ENCODE measurements at regions not wholly inside any gene's neighbourhood (a gene's known extent, or its start where the extent isn't known, plus 50 kb on each side); places are given as distances from the start of the nearest gene placed in this dataset.

GRCh38 chr3:170709046-170709445, 123.2 kb upstream of the SLC7A14 start (continued):
- TF ChIP-seq EZH2phosphoT487 (IDR thresholded peaks at IDR 0.05; ENCODE audit: borderline replicate concordance, low read depth) (no peak), POLR2AphosphoS5 (IDR thresholded peaks at IDR 0.05; ENCODE audit: low read depth, low read length) (no peak), SIN3A (IDR thresholded peaks at IDR 0.05; ENCODE audit: borderline replicate concordance, low read depth, low read length) (no peak), MEF2A (IDR thresholded peaks at IDR 0.05; ENCODE audit: borderline replicate concordance, low read depth) (no peak), RCOR1 (IDR thresholded peaks at IDR 0.05; ENCODE audit: low read length) (no peak), EP300 (IDR thresholded peaks at IDR 0.05; ENCODE audit: borderline replicate concordance in 1 of 2, low read depth in 1 of 2, low read length in 1 of 2) (no peak)

- H3K4me3 ChIP-seq (ENCODE audit: low read depth in 2 of 2, low read length in 1 of 2): no peak overlapping the region
- peaks cover 23% of the 10 kb centered on the region for H3F3A ChIP-seq (replicated peaks; ENCODE audit: insufficient read depth)
- POLR2A ChIA-PET: no interaction called here
- no peaks in the 10 kb centered on the region for H4K20me1 ChIP-seq (ENCODE audit: insufficient read depth)
- DNase-seq: no peak
- CTCF ChIA-PET: no interaction called here
- H2AFZ ChIP-seq (ENCODE audit: low read depth): no peak overlapping the region
- H3K27ac ChIP-seq (ENCODE audit: low read depth in 2 of 2, low read length in 1 of 2): no peak overlapping the region
- no peak overlapping the region for H3K4me2 ChIP-seq
- H3K9me2 ChIP-seq: no peaks in the 10 kb centered on the region
- WGBS (ENCODE audit: low lambda C conversion rate): 74% methylated on average over 2 of the region's 2 CpGs
- peaks cover 0 to 15% of the 10 kb centered on the region in 2 experiments; a peak in 3 of 4 replicates for H3K4me1 ChIP-seq (ENCODE audit: control insufficient read depth in 1 of 2, insufficient read depth in 2 of 2, low read depth in 1 of 2, low read length in 1 of 2)
- 0 out of 2 replicates have a peak, but pooled peaks have one; percentile 17 for TF ChIP-seq FOSL2 (IDR thresholded peaks at IDR 0.05; ENCODE audit: borderline replicate concordance, low read depth)
- TF ChIP-seq RAD21 (IDR thresholded peaks at IDR 0.05; ENCODE audit: low read length): no peak
- no peak for TF ChIP-seq REST (IDR thresholded peaks at IDR 0.05; ENCODE audit: low read depth, low read length)
- H3K36me3 ChIP-seq (replicated peaks in 1 of 2; ENCODE audit: control insufficient read depth in 1 of 2, insufficient read depth in 2 of 2, low read length in 1 of 2): no peaks in the 10 kb centered on the region
- no peaks in the 10 kb centered on the region for H3K27me3 ChIP-seq (ENCODE audit: insufficient read depth)
- H3K9ac ChIP-seq: no peak overlapping the region
- H3K79me2 ChIP-seq (ENCODE audit: insufficient read depth): no peaks in the 10 kb centered on the region
- H3K9me3 ChIP-seq: 0 out of 2 replicates have a peak, but pooled peaks cover 5% of the 10 kb centered on the region
Observed at GRCh38 chr3:170707899-170708298, 122.0 kb upstream of the SLC7A14 start.

- no peak overlapping the region for H3K4me2 ChIP-seq
- WGBS (ENCODE audit: low lambda C conversion rate): 78% methylated on average over 5 of the region's 5 CpGs
- H2AFZ ChIP-seq (ENCODE audit: low read depth): peak overlapping the region; percentile 52; the same call in 1 of the 2 replicates
- no peak for DNase-seq
- no peak overlapping the region for H3K4me3 ChIP-seq (ENCODE audit: low read depth in 2 of 2, low read length in 1 of 2)
- H3K27me3 ChIP-seq (ENCODE audit: insufficient read depth): no peaks in the 10 kb centered on the region
- H4K20me1 ChIP-seq (ENCODE audit: insufficient read depth): no peaks in the 10 kb centered on the region
- no peaks in the 10 kb centered on the region for H3K9me2 ChIP-seq
- H3K79me2 ChIP-seq (ENCODE audit: insufficient read depth): no peaks in the 10 kb centered on the region
- no peak overlapping the region for H3K9ac ChIP-seq
- ChIA-PET CTCF (interaction anchor here (1.0 kb wide), 1 partner anchor 15 kb away, joined by 6 read pairs; no protein-coding TSS in a partner anchor), POLR2A (no interaction called here)
- 0 out of 2 replicates have a peak, but pooled peaks cover 5% of the 10 kb centered on the region for H3K9me3 ChIP-seq
- peaks cover 5 to 20% of the 10 kb centered on the region in 2 experiments for H3K4me1 ChIP-seq (ENCODE audit: control insufficient read depth in 1 of 2, insufficient read depth in 2 of 2, low read depth in 1 of 2, low read length in 1 of 2)
- peak overlapping the region in 1 of 2 experiments; percentile 19; a peak in 1 of 4 replicates for H3K27ac ChIP-seq (ENCODE audit: low read depth in 2 of 2, low read length in 1 of 2)
- no peaks in the 10 kb centered on the region for H3K36me3 ChIP-seq (replicated peaks in 1 of 2; ENCODE audit: control insufficient read depth in 1 of 2, insufficient read depth in 2 of 2, low read length in 1 of 2)
- peaks cover 28% of the 10 kb centered on the region for H3F3A ChIP-seq (replicated peaks; ENCODE audit: insufficient read depth)
- TF ChIP-seq CHD2 (IDR thresholded peaks at IDR 0.05; ENCODE audit: low read length, partially characterized antibody): no peak
- TF ChIP-seq EZH2phosphoT487 (IDR thresholded peaks at IDR 0.05; ENCODE audit: borderline replicate concordance, low read depth): no peak
- no peak for TF ChIP-seq GABPA (IDR thresholded peaks at IDR 0.05; ENCODE audit: low read depth)
- TF ChIP-seq MXI1 (IDR thresholded peaks at IDR 0.05; ENCODE audit: low read depth, low read length): no peak
- no peak for TF ChIP-seq EP300 (IDR thresholded peaks at IDR 0.05; ENCODE audit: borderline replicate concordance in 1 of 2, low read depth in 1 of 2, low read length in 1 of 2)
- no peak for TF ChIP-seq FOXJ3 (CRISPR knock-in tag; IDR thresholded peaks at IDR 0.05)
- no peak for TF ChIP-seq NRF1 (IDR thresholded peaks at IDR 0.05; ENCODE audit: low read depth, low read length)
- TF ChIP-seq ELF1 (IDR thresholded peaks at IDR 0.05): no peak
- no peak for TF ChIP-seq NFIC (IDR thresholded peaks at IDR 0.05; ENCODE audit: borderline replicate concordance)
- TF ChIP-seq GATA2 (CRISPR knock-in tag; IDR thresholded peaks at IDR 0.05): no peak
- TF ChIP-seq SIN3A (IDR thresholded peaks at IDR 0.05; ENCODE audit: borderline replicate concordance, low read depth, low read length): no peak
- TF ChIP-seq TEAD4 (IDR thresholded peaks at IDR 0.05; ENCODE audit: borderline replicate concordance, insufficient read depth): no peak
- no peak for TF ChIP-seq RCOR1 (IDR thresholded peaks at IDR 0.05; ENCODE audit: low read length)
- no peak for TF ChIP-seq MAX (IDR thresholded peaks at IDR 0.05; ENCODE audit: low read depth)
- TF ChIP-seq RFX5 (IDR thresholded peaks at IDR 0.05; ENCODE audit: low read length): no peak
- no peak for TF ChIP-seq TCF12 (IDR thresholded peaks at IDR 0.05)
- TF ChIP-seq TAF1 (IDR thresholded peaks at IDR 0.05; ENCODE audit: borderline replicate concordance, low read depth, low read length): no peak
Observed at GRCh38 chr3:170705131-170705530, 119.3 kb upstream of the SLC7A14 start.

All from SK-N-SH (cell line).